H9 (cell line): ENCODE measurements at regions not wholly inside any gene's neighbourhood (a gene's known extent, or its start where the extent isn't known, plus 50 kb on each side); places are given as distances from the start of the nearest gene placed in this dataset.

Experiments used
- DNase-seq: peaks from one replicate; pipeline ENCODE4 v3.0.0-alpha.2; 2017
- H2AFZ ChIP-seq: one replicate; pipeline ENCODE4 v1.6.1; 2013; ENCODE audit warnings: mild to moderate bottlenecking, low read length, control low read depth, moderate library complexity
- H2AK5ac ChIP-seq: 2 replicates; pipeline ENCODE4 v1.6.1; 2013; ENCODE audit warnings: low read length, control low read depth, mixed read lengths; ENCODE audit not compliant: insufficient read length
- H2BK120ac ChIP-seq: one replicate; pipeline ENCODE4 v1.6.1; 2013; ENCODE audit warnings: low read depth, mild to moderate bottlenecking, low read length, control low read depth, inconsistent platforms; ENCODE audit not compliant: poor library complexity, severe bottlenecking
- H2BK12ac ChIP-seq: 2 replicates; pipeline ENCODE4 v1.6.1; 2013; ENCODE audit warnings: low read length, control low read depth, mixed read lengths, low read depth; ENCODE audit not compliant: insufficient read length
- H2BK15ac ChIP-seq: 2 replicates; pipeline ENCODE4 v1.6.1; 2013; ENCODE audit warnings: low read depth, low read length, control low read depth
- H2BK20ac ChIP-seq: one replicate; pipeline ENCODE4 v1.6.1; 2013; ENCODE audit warnings: low read depth, mild to moderate bottlenecking, low read length, control low read depth, inconsistent platforms; ENCODE audit not compliant: poor library complexity, severe bottlenecking
- H2BK5ac ChIP-seq: 2 replicates; pipeline ENCODE4 v1.6.1; 2013; ENCODE audit warnings: low read length, control low read depth, mixed read lengths; ENCODE audit not compliant: insufficient read length
- H3K14ac ChIP-seq: 2 replicates; pipeline ENCODE4 v1.6.1; 2013; ENCODE audit warnings: low read length, control low read depth; ENCODE audit not compliant: insufficient read depth
- H3K18ac ChIP-seq: 2 replicates; pipeline ENCODE4 v1.6.1; 2013; ENCODE audit warnings: low read depth, mild to moderate bottlenecking, mixed read lengths, low read length, control low read depth; ENCODE audit not compliant: insufficient read length
- H3K23ac ChIP-seq: 2 replicates; pipeline ENCODE4 v1.6.1; 2013; ENCODE audit warnings: low read length, control low read depth, mixed read lengths, low read depth; ENCODE audit not compliant: insufficient read length
- H3K23me2 ChIP-seq: 2 replicates; pipeline ENCODE4 v1.6.1; 2013; ENCODE audit warnings: low read depth, mild to moderate bottlenecking, mixed read lengths, low read length, control low read depth; ENCODE audit not compliant: insufficient read length, poor library complexity, severe bottlenecking
- H3K27ac ChIP-seq: 2 replicates; pipeline ENCODE4 v1.5.1; 2013; ENCODE audit warnings: low read length, control low read depth, mixed read lengths, low read depth; ENCODE audit not compliant: insufficient read length
- H3K27me3 ChIP-seq: 2 replicates; pipeline ENCODE4 v1.6.1; 2013; ENCODE audit warnings: low read length, control low read depth, inconsistent platforms; ENCODE audit not compliant: insufficient read depth
- H3K4ac ChIP-seq: 2 replicates; pipeline ENCODE4 v1.6.1; 2013; ENCODE audit warnings: low read depth, mild to moderate bottlenecking, control low read depth, inconsistent platforms, low read length, moderate library complexity
- H3K4me1 ChIP-seq: 2 replicates; pipeline ENCODE4 v1.6.1; 2013; ENCODE audit warnings: low read length, control low read depth, inconsistent platforms; ENCODE audit not compliant: insufficient read depth
- H3K4me2 ChIP-seq: 2 replicates; pipeline ENCODE4 v1.6.1; 2013; ENCODE audit warnings: low read length, control low read depth, mixed read lengths; ENCODE audit not compliant: insufficient read length, insufficient read depth
- H3K56ac ChIP-seq: 2 replicates; pipeline ENCODE4 v1.6.1; 2013; ENCODE audit warnings: low read depth, mild to moderate bottlenecking, mixed read lengths, low read length, control low read depth; ENCODE audit not compliant: insufficient read length
- H3K79me1 ChIP-seq: 2 replicates; pipeline ENCODE4 v1.6.1; 2013; ENCODE audit warnings: low read depth, mild to moderate bottlenecking, moderate library complexity, low read length, control low read depth, inconsistent platforms; ENCODE audit not compliant: insufficient read depth, poor library complexity, severe bottlenecking
- H3K79me2 ChIP-seq: 2 replicates; pipeline ENCODE4 v1.6.1; 2013; ENCODE audit warnings: low read length, control low read depth, inconsistent platforms; ENCODE audit not compliant: insufficient read depth
- H3K9ac ChIP-seq: 2 replicates; pipeline ENCODE4 v1.6.1; 2013; ENCODE audit warnings: low read length, control low read depth, mixed read lengths; ENCODE audit not compliant: insufficient read length; ENCODE audit errors: extremely low read depth
- H3K9me3 ChIP-seq: one replicate; pipeline ENCODE4 v1.6.1; 2013; ENCODE audit warnings: low read depth, low read length, inconsistent platforms; ENCODE audit not compliant: control insufficient read depth
- H3T11ph ChIP-seq: one replicate; pipeline ENCODE4 v1.6.1; 2013; ENCODE audit warnings: mild to moderate bottlenecking, low read length, control low read depth, inconsistent platforms
- H4K20me1 ChIP-seq: one replicate; pipeline ENCODE4 v1.6.1; 2013; ENCODE audit not compliant: control insufficient read depth, insufficient read length, insufficient read depth
- H4K5ac ChIP-seq: 2 replicates; pipeline ENCODE4 v1.6.1; 2013; ENCODE audit warnings: low read depth, mild to moderate bottlenecking, mixed read lengths, low read length, control low read depth; ENCODE audit not compliant: insufficient read length
- H4K8ac ChIP-seq: replicated peaks from 2 replicates; pipeline ENCODE4 v1.6.1; 2013; ENCODE audit warnings: low read length, control low read depth, mixed read lengths, low read depth; ENCODE audit not compliant: insufficient read length
- H4K91ac ChIP-seq: 2 replicates; pipeline ENCODE4 v1.6.1; 2013; ENCODE audit warnings: low read depth, mild to moderate bottlenecking, moderate library complexity, mixed read lengths, low read length, control low read depth; ENCODE audit not compliant: insufficient read length
- H3K27ac Mint-ChIP-seq, 3 experiments: 2 replicates in 2 of 3; 3 replicates in 1 of 3; pipeline ENCODE4 v1.8.0; 2020 to 2021; ENCODE audit warnings: mixed read lengths in 3 of 3, mild to moderate bottlenecking in 1 of 3, moderate library complexity in 1 of 3
- H3K27me3 Mint-ChIP-seq: 2 replicates; pipeline ENCODE4 v1.8.0; 2021; ENCODE audit warnings: low read depth, mild to moderate bottlenecking, moderate library complexity, mixed read lengths
- H3K36me3 Mint-ChIP-seq, 3 experiments: 2 replicates in 2 of 3; 3 replicates in 1 of 3; pipeline ENCODE4 v1.8.0; 2020 to 2021; ENCODE audit warnings: low read depth in 3 of 3, mixed read lengths in 3 of 3; ENCODE audit not compliant: insufficient read depth in 1 of 3
- H3K4me1 Mint-ChIP-seq, 2 experiments: 2 replicates each; pipeline ENCODE4 v1.8.0; 2020; ENCODE audit warnings: mixed read lengths in 2 of 2
- H3K4me3 Mint-ChIP-seq, 2 experiments: 2 replicates in 1 of 2; 3 replicates in 1 of 2; pipeline ENCODE4 v1.8.0; 2020 to 2021; ENCODE audit warnings: mild to moderate bottlenecking in 2 of 2, mixed read lengths in 2 of 2, moderate library complexity in 1 of 2
- H3K9me3 Mint-ChIP-seq, 2 experiments: 2 replicates in 1 of 2; 3 replicates in 1 of 2; pipeline ENCODE4 v1.8.0; 2020; ENCODE audit warnings: mild to moderate bottlenecking in 2 of 2, mixed read lengths in 2 of 2, moderate library complexity in 1 of 2
- WGBS: extraction: QIAGEN DNeasy Blood & Tissue Kit; methylation state at CpG from one replicate; pipeline ENCODE4 v1.1.7; 2013; ENCODE audit warnings: missing lambda C conversion rate, low lambda C conversion rate, mixed read lengths; ENCODE audit not compliant: insufficient read length; ENCODE audit errors: extremely low coverage; 5-methylcytosine and 5-hydroxymethylcytosine counted together
- TF ChIP-seq, protein P1 (sequence below): fragments of 200-600 bp; sonication (generic); conservative IDR thresholded peaks from 3 replicates; pipeline ENCODE4 v1.8.0; 2021; ENCODE audit warnings: antibody characterized with exemption, mild to moderate bottlenecking

DNA sequence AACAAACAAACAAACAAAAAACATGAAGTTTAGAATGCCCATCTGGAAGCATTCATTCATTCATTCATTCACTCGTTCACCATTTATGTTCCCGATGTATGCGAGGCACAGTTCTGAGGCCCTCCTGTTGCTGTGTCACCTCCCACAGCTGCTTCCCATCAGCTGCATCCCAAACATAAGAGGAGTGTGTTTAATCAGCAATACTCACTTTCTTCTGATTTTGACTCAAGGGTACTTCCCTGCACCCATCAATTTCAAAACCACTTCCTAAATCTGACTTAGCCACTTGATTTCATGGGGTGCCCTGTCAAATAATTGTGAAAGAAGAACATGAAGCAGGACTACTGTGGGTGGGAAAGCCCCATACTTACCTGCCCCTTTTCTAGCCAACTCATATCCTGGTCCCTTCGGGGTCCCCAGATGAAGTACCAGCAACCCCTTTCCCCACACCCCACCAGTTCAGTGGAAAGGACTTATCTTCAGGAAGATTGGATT, 128.0 kb upstream of the IL12B start:
- H3K9ac ChIP-seq = no peak overlapping the region
- H2AFZ ChIP-seq = no peak overlapping the region
- no peak overlapping the region for H4K5ac ChIP-seq
- no peak overlapping the region for H3K18ac ChIP-seq
- H3K23me2 ChIP-seq = no peaks in the 10 kb centered on the region
- H2AK5ac ChIP-seq = no peak overlapping the region
- WGBS = no CpG with 5 or more reads among the region's 4 CpGs
- Mint-ChIP-seq H3K9me3 (no peaks in the 10 kb centered on the region), H3K27ac (no peak overlapping the region), H3K27me3 (no peaks in the 10 kb centered on the region; the same call in none of the 2 replicates), H3K36me3 (no peaks in the 10 kb centered on the region), H3K4me3 (no peak overlapping the region), H3K4me1 (no peaks in the 10 kb centered on the region; a peak in 1 of 4 replicates)
- no peak overlapping the region for H3K14ac ChIP-seq
- no peak overlapping the region for H2BK15ac ChIP-seq
- H3K27ac ChIP-seq = no peak overlapping the region
- no peaks in the 10 kb centered on the region for H3K27me3 ChIP-seq
- no peak overlapping the region for H4K91ac ChIP-seq
- no peaks in the 10 kb centered on the region for H3K79me1 ChIP-seq
- no peak overlapping the region for H2BK5ac ChIP-seq
- no peak overlapping the region for H3T11ph ChIP-seq
- no peak overlapping the region for H4K8ac ChIP-seq
- no peak overlapping the region for H3K4ac ChIP-seq
- no peaks in the 10 kb centered on the region for H4K20me1 ChIP-seq
- no peaks in the 10 kb centered on the region for H3K9me3 ChIP-seq
- H2BK12ac ChIP-seq = no peak overlapping the region
- H3K79me2 ChIP-seq = no peaks in the 10 kb centered on the region
- no peak overlapping the region for H2BK20ac ChIP-seq
- H3K23ac ChIP-seq = no peak overlapping the region
- no peaks in the 10 kb centered on the region for H3K4me1 ChIP-seq
- no peak for DNase-seq
- TF ChIP-seq, protein P1, sequence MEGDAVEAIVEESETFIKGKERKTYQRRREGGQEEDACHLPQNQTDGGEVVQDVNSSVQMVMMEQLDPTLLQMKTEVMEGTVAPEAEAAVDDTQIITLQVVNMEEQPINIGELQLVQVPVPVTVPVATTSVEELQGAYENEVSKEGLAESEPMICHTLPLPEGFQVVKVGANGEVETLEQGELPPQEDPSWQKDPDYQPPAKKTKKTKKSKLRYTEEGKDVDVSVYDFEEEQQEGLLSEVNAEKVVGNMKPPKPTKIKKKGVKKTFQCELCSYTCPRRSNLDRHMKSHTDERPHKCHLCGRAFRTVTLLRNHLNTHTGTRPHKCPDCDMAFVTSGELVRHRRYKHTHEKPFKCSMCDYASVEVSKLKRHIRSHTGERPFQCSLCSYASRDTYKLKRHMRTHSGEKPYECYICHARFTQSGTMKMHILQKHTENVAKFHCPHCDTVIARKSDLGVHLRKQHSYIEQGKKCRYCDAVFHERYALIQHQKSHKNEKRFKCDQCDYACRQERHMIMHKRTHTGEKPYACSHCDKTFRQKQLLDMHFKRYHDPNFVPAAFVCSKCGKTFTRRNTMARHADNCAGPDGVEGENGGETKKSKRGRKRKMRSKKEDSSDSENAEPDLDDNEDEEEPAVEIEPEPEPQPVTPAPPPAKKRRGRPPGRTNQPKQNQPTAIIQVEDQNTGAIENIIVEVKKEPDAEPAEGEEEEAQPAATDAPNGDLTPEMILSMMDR = no peak
- no peak overlapping the region for H3K56ac ChIP-seq
- H3K4me2 ChIP-seq = no peak overlapping the region
- no peak overlapping the region for H2BK120ac ChIP-seq
